Endothelial cell (in vitro differentiated cells): ENCODE measurements at regions not wholly inside any gene's neighbourhood (a gene's known extent, or its start where the extent isn't known, plus 50 kb on each side); places are given as distances from the start of the nearest gene placed in this dataset.

Source experiments
- DNase-seq: peaks from one replicate; pipeline ENCODE4 v3.0.0; 2021; ENCODE audit warnings: low spot score
- H3K27ac Mint-ChIP-seq: one replicate; pipeline ENCODE4 v1.8.0; 2021; ENCODE audit warnings: mixed read lengths, inconsistent platforms; ENCODE audit not compliant: unreplicated experiment
- H3K27me3 Mint-ChIP-seq: one replicate; pipeline ENCODE4 v1.8.0; 2021; ENCODE audit warnings: mild to moderate bottlenecking, moderate library complexity, mixed read lengths, inconsistent platforms; ENCODE audit not compliant: unreplicated experiment
- H3K36me3 Mint-ChIP-seq: one replicate; pipeline ENCODE4 v1.8.0; 2021; ENCODE audit warnings: mild to moderate bottlenecking, low read depth, mixed read lengths, inconsistent platforms; ENCODE audit not compliant: unreplicated experiment
- H3K4me1 Mint-ChIP-seq: one replicate; pipeline ENCODE4 v1.8.0; 2021; ENCODE audit warnings: mild to moderate bottlenecking, mixed read lengths, inconsistent platforms; ENCODE audit not compliant: unreplicated experiment
- H3K4me3 Mint-ChIP-seq: one replicate; pipeline ENCODE4 v1.8.0; 2021; ENCODE audit warnings: mild to moderate bottlenecking, mixed read lengths, inconsistent platforms; ENCODE audit not compliant: unreplicated experiment
- H3K9me3 Mint-ChIP-seq: one replicate; pipeline ENCODE4 v1.8.0; 2021; ENCODE audit warnings: mixed read lengths, inconsistent platforms; ENCODE audit not compliant: unreplicated experiment
- TF ChIP-seq, protein P1 (sequence below): fragments of 200-600 bp; sonication (generic); IDR thresholded peaks from one replicate; pipeline ENCODE4 v1.5.0; 2021; ENCODE audit warnings: antibody characterized with exemption; ENCODE audit not compliant: unreplicated experiment

DNA sequence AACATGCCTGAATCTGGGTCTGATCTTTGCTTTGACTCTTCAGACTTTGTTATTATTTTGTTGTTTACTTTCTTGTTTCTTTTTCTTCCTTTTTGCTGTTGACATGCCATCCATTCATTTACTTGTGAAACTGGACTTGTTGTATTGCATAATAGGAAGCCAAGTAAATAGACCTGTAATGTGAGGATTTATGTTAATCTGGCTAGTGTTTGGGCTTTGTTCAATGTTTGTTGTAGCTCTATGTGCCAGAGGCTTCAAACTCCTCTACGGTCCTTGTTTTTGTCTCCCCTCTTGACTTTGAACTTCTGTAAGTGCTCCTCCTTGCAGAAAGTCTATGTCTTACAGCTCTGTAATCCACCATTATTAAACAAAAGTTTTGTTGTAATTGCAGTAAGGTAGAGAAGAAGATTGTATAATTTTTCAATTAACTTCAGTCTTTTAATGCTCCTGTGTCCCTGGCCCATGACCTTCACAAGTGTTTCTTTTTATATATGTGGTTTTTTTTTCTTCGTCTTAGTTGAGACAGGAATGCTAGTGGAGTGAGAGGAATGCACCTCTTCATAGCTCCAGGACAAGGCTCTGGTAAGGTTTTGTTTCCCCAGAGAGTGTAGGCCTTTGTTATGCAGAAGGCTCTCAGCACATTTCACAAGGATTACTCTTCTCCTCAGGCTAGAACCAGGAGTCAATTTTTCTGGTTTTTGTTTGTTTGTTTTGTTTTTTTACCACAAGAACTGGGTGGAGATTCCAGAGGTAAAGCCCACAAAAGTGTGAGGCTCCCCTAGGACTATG, 1061.8 kb upstream of the CITED2 start:
- H3K27ac Mint-ChIP-seq = no peak overlapping the region
- no peaks in the 10 kb centered on the region for H3K27me3 Mint-ChIP-seq
- H3K4me3 Mint-ChIP-seq = no peak overlapping the region
- H3K9me3 Mint-ChIP-seq = peaks cover 15% of the 10 kb centered on the region
- no peak for DNase-seq
- no peaks in the 10 kb centered on the region for H3K4me1 Mint-ChIP-seq
- TF ChIP-seq, protein P1, sequence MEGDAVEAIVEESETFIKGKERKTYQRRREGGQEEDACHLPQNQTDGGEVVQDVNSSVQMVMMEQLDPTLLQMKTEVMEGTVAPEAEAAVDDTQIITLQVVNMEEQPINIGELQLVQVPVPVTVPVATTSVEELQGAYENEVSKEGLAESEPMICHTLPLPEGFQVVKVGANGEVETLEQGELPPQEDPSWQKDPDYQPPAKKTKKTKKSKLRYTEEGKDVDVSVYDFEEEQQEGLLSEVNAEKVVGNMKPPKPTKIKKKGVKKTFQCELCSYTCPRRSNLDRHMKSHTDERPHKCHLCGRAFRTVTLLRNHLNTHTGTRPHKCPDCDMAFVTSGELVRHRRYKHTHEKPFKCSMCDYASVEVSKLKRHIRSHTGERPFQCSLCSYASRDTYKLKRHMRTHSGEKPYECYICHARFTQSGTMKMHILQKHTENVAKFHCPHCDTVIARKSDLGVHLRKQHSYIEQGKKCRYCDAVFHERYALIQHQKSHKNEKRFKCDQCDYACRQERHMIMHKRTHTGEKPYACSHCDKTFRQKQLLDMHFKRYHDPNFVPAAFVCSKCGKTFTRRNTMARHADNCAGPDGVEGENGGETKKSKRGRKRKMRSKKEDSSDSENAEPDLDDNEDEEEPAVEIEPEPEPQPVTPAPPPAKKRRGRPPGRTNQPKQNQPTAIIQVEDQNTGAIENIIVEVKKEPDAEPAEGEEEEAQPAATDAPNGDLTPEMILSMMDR = no peak
- peaks cover 15% of the 10 kb centered on the region for H3K36me3 Mint-ChIP-seq

DNA sequence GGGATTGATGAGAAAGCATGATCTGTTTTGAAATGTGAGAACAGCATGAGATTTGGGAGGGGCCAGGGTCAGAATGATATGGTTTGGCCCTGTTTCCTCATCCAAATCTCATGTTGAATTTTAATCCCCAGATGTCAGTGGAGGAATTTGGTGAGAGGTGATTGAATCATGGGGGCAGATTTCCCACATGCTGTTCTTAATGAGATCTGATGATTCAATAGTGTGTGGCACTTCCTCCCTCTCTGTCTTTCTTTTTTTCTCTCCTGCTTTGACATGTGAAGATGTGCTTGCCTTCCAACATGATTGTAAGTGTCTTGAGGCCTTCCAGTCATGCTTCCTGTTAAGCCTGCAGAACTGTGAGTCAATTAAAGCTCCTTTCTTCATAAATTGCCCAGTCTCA, 1060.3 kb upstream of the CITED2 start:
- TF ChIP-seq, protein P1 = no peak
- no peaks in the 10 kb centered on the region for H3K27me3 Mint-ChIP-seq
- H3K36me3 Mint-ChIP-seq = peaks cover 15% of the 10 kb centered on the region
- H3K9me3 Mint-ChIP-seq = peaks cover 15% of the 10 kb centered on the region
- H3K4me1 Mint-ChIP-seq = no peaks in the 10 kb centered on the region
- no peak overlapping the region for H3K4me3 Mint-ChIP-seq
- no peak for DNase-seq
- no peak overlapping the region for H3K27ac Mint-ChIP-seq

DNA sequence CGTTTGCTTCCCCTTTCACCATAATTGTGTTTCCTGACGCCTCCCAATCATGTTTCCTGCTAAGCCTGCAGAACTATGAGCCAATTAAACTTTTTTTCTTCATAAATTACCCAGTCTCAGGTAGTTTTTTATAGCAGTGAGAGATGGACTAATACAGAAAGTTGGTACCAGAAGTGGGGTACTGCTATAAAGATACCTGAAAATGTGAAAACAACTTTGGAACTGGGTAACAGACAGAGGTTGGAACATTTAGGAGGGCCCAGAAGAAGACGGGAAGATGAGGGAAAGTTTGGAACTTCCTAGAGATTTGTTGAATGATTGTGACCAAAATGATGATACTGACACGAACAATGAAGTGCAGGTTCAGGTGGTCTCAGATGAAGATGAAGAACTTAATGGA, 1058.6 kb upstream of the CITED2 start:
- no peak for DNase-seq
- Mint-ChIP-seq H3K36me3 (peaks cover 15% of the 10 kb centered on the region), H3K4me1 (no peaks in the 10 kb centered on the region)

DNA sequence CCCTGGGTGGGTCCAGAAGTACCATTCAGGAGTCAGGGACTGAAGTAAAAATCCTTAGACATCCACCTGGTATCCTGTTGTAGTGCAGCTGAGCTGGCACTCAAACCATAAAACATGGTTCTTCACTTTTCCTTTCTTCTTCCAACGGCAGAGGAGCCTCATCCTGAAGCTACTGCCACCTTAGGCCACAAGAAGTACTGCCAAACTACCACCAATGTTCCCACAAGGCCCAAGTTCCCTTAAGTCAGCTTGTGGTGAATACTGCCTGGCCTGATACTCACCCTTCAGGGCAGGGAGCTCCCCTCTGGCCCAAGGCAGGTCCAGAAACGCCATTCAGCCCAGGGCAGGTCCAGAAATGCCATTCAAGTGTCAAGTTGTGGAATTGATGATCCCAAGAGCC, 1053.4 kb upstream of the CITED2 start:
- DNase-seq = no peak
- H3K36me3 Mint-ChIP-seq = no peaks in the 10 kb centered on the region
- H3K9me3 Mint-ChIP-seq = no peaks in the 10 kb centered on the region
- H3K4me1 Mint-ChIP-seq = no peaks in the 10 kb centered on the region
- H3K27ac Mint-ChIP-seq = no peak overlapping the region
- no peaks in the 10 kb centered on the region for H3K27me3 Mint-ChIP-seq
- TF ChIP-seq, protein P1 = no peak
- H3K4me3 Mint-ChIP-seq = no peak overlapping the region

More for the DNA sequence above, 1058.6 kb upstream of the CITED2 start:
- no peak overlapping the region for H3K4me3 Mint-ChIP-seq
- TF ChIP-seq, protein P1 = no peak
- no peak overlapping the region for H3K27ac Mint-ChIP-seq
- H3K9me3 Mint-ChIP-seq = peaks cover 15% of the 10 kb centered on the region
- no peaks in the 10 kb centered on the region for H3K27me3 Mint-ChIP-seq

DNA sequence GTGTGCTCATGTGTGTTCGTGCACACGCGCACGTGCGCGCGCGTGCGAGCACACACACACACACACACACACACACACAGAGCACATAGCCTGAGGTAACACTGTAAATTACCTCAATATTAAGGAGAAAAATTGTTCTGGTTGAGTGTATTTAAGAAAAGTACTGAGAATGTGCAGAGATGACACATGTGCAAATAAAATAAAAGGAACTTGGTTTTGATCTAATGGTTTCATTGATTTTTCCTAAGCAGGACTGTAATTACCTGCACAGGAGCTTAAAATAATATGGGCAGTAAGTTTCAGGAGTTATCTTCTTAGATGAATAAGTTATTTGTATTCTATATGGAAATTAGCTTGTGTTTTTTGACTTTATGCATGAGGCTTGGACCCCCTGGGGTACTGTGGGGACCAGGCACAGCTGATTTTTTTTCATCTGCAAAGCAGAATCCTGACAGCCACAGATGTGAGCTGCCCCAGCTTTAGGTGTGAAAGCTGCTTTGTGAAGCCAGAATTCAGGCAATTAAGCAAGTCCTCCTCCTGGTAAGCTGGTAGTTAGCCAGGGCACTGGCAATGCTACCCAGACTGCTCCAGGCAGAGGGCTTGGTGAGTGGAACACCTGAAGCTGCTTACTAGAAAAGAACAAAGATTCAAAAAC, 1040.6 kb upstream of the CITED2 start:
- TF ChIP-seq, protein P1 = no peak
- Mint-ChIP-seq H3K4me1 (peaks cover 8% of the 10 kb centered on the region), H3K27ac (no peak overlapping the region), H3K9me3 (peaks cover 2% of the 10 kb centered on the region), H3K27me3 (no peaks in the 10 kb centered on the region), H3K36me3 (no peaks in the 10 kb centered on the region), H3K4me3 (no peak overlapping the region)
- no peak for DNase-seq
